Heart left ventricle (tissue), 13 donors: ENCODE measurements at regions not wholly inside any gene's neighbourhood (a gene's known extent, or its start where the extent isn't known, plus 50 kb on each side); places are given as distances from the start of the nearest gene placed in this dataset.

Experiments
- CTCF ChIP-seq, 12 donors: fragments of 200-600 bp; sonication (generic) in 4 of 12; IDR thresholded peaks; one replicate each; pipeline versions ENCODE4 v1.5.0 to v1.8.0; 2018 to 2022; ENCODE audit warnings: antibody characterized with exemption in 12 of 12, mild to moderate bottlenecking in 5 of 12
- POLR2A ChIP-seq, 2 donors: fragments of 450-650 bp; IDR thresholded peaks; one replicate each; pipeline ENCODE4 v1.6.1; 2017; ENCODE audit warnings: antibody characterized with exemption in 2 of 2, mild to moderate bottlenecking in 2 of 2, moderate library complexity in 2 of 2
- donor health status: ischemic (EF 13 %, LVEDD 7.1; RV severe dilation, severe dysfunction).
- donor health status: DM: no; HTN: yes; CAD: no.
- donor health status: DM: no; HTN: no; CAD: no.
- donor health status: ischemic (EF 25% LVEDD 6.9; RV normal size, moderate dysfunction).
- donor health status: ischemic (EF 25% LVEDD 5.7; RV mildly dilated, moderate dysfunction).
- donor health status: ischemic (EF 35%, LVEDD 5.7; RV mildly dilated, moderate dysfunction).
- donor health status: nonischemic (EF 11% LVEDD 7.7; RV severe dilation, severe dysfunction).
- donor health status: DM: yes; HTN: yes; CAD: no.
- donor health status: PGD.
- donor health status: ischemic (EF 29% LVEDD 5.4; RV normal size, mild dysfunction).
- donor health status: nonischemic (EF 23%, LVEDD 6.1; RV moderate dilation, normal function).

GRCh38 chr3:68211637-68212036 lies 557.2 kb upstream of the SUCLG2 start:
- TF ChIP-seq CTCF (IDR thresholded peaks at IDR 0.05) (no peak), POLR2A (IDR thresholded peaks at IDR 0.05) (no peak)
